SK-N-SH (cell line): ENCODE measurements at regions not wholly inside any gene's neighbourhood (a gene's known extent, or its start where the extent isn't known, plus 50 kb on each side); places are given as distances from the start of the nearest gene placed in this dataset.

ENCODE experiments used
- CTCF ChIA-PET: fragments of 300-600, 350-600 bp; formaldehyde crosslinking; extraction: SDS; loops from one replicate; lab custom pipeline; 2021; lab: Yijun Ruan, JAX
- POLR2A ChIA-PET: fragments of 350-600 bp; sonication (Branson Sonifier 250); formaldehyde crosslinking; extraction: SDS; loops from one replicate; lab custom pipeline; 2020; ENCODE audit warnings: antibody characterized with exemption, inconsistent platforms; lab: Yijun Ruan, JAX
- DNase-seq: peaks from one replicate; pipeline ENCODE4 v3.0.0; 2012
- H2AFZ ChIP-seq: fragments of 200-600 bp; sonication (generic); 2 replicates; pipeline ENCODE4 v1.8.1; 2016; ENCODE audit warnings: antibody characterized with exemption, mild to moderate bottlenecking, low read depth
- H3F3A ChIP-seq: fragments of 200-600 bp; sonication (generic); replicated peaks from 2 replicates; pipeline ENCODE3; 2016; ENCODE audit warnings: antibody characterized with exemption, mild to moderate bottlenecking; ENCODE audit not compliant: insufficient read depth
- H3K27ac ChIP-seq, 2 experiments: fragments of 200-500 bp in 1 of 2; fragments of 200-600 bp in 1 of 2; sonication (Bioruptor generic) in 1 of 2; sonication (generic), shearing (Covaris generic) in 1 of 2; 2 replicates each; pipeline versions ENCODE4 v1.5.1 to v1.6.1; 2014 to 2016; ENCODE audit warnings: low read depth in 2 of 2, inconsistent platforms in 1 of 2, low read length in 1 of 2, mild to moderate bottlenecking in 1 of 2, mixed read lengths in 1 of 2
- H3K27me3 ChIP-seq: fragments of 200-600 bp; sonication (generic), shearing (Covaris generic); 2 replicates; pipeline ENCODE4 v1.6.1; 2016; ENCODE audit warnings: mixed run types; ENCODE audit not compliant: insufficient read depth
- H3K36me3 ChIP-seq, 2 experiments: fragments of 200-500 bp in 1 of 2; fragments of 200-600 bp in 1 of 2; sonication (Bioruptor generic) in 1 of 2; sonication (generic) in 1 of 2; replicated peaks in 1 of 2; 2 replicates each; pipeline versions ENCODE3 to v1.5.1; 2014 to 2016; ENCODE audit warnings: low read length in 1 of 2, mild to moderate bottlenecking in 1 of 2; ENCODE audit not compliant: insufficient read depth in 2 of 2, control insufficient read depth in 1 of 2
- H3K4me1 ChIP-seq, 2 experiments: fragments of 200-500 bp in 1 of 2; fragments of 200-600 bp in 1 of 2; sonication (Bioruptor generic) in 1 of 2; sonication (generic), shearing (Covaris generic) in 1 of 2; 2 replicates each; pipeline versions ENCODE4 v1.5.1 to v1.6.1; 2014 to 2016; ENCODE audit warnings: low read depth in 1 of 2, low read length in 1 of 2, mixed run types in 1 of 2; ENCODE audit not compliant: insufficient read depth in 2 of 2, control insufficient read depth in 1 of 2
- H3K4me2 ChIP-seq: fragments of 200-600 bp; sonication (generic), shearing (Covaris generic); 2 replicates; pipeline ENCODE4 v1.6.1; 2017; ENCODE audit warnings: mixed run types
- H3K4me3 ChIP-seq, 2 experiments: fragments of 200-500 bp in 1 of 2; fragments of 200-600 bp in 1 of 2; sonication (Bioruptor generic) in 1 of 2; sonication (generic), shearing (Covaris generic) in 1 of 2; 2 replicates each; pipeline versions ENCODE4 v1.5.1 to v1.8.1; 2014 to 2016; ENCODE audit warnings: low read depth in 2 of 2, inconsistent platforms in 1 of 2, low read length in 1 of 2, mild to moderate bottlenecking in 1 of 2, mixed read lengths in 1 of 2, moderate library complexity in 1 of 2
- H3K79me2 ChIP-seq: fragments of 200-600 bp; sonication (generic); 2 replicates; pipeline ENCODE4 v1.8.1; 2017; ENCODE audit warnings: mild to moderate bottlenecking; ENCODE audit not compliant: insufficient read depth
- H3K9ac ChIP-seq: fragments of 200-600 bp; sonication (generic); 2 replicates; pipeline ENCODE4 v1.6.1; 2017; ENCODE audit warnings: mixed run types
- H3K9me2 ChIP-seq: fragments of 200-600 bp; sonication (generic); 2 replicates; pipeline ENCODE4 v1.6.1; 2017; ENCODE audit warnings: mixed run types
- H3K9me3 ChIP-seq: fragments of 200-600 bp; sonication (generic); 2 replicates; pipeline ENCODE4 v1.6.1; 2017; ENCODE audit warnings: mixed run types, mild to moderate bottlenecking, moderate library complexity
- H4K20me1 ChIP-seq: fragments of 200-600 bp; sonication (generic); 2 replicates; pipeline ENCODE4 v1.6.1; 2017; ENCODE audit warnings: mild to moderate bottlenecking, mixed run types; ENCODE audit not compliant: insufficient read depth
- CHD2 ChIP-seq: fragments of 150-350 bp; IDR thresholded peaks from 2 replicates; pipeline ENCODE4 v1.6.1; 2018; ENCODE audit warnings: low read length; ENCODE audit not compliant: partially characterized antibody
- FOSL2 ChIP-seq: IDR thresholded peaks from 2 replicates; pipeline ENCODE4 v1.4.0; 2012; ENCODE audit warnings: low read depth, mild to moderate bottlenecking, moderate library complexity, borderline replicate concordance
- FOXJ3 ChIP-seq: sonication (generic); formaldehyde crosslinking; IDR thresholded peaks from 2 replicates; pipeline ENCODE4 v1.5.1; 2020; ENCODE audit warnings: mild to moderate bottlenecking, missing genetic modification reagents
- FOXM1 ChIP-seq: IDR thresholded peaks from 2 replicates; pipeline ENCODE4 v1.4.0; 2012; ENCODE audit warnings: low read depth, mild to moderate bottlenecking
- MAX ChIP-seq: IDR thresholded peaks from 2 replicates; pipeline ENCODE4 v1.4.0; 2012; ENCODE audit warnings: low read depth
- NRF1 ChIP-seq: IDR thresholded peaks from 2 replicates; pipeline ENCODE4 v1.6.1; 2012; ENCODE audit warnings: low read depth, mild to moderate bottlenecking, low read length
- RCOR1 ChIP-seq: fragments of 150-350 bp; IDR thresholded peaks from 2 replicates; pipeline ENCODE4 v1.6.1; 2017; ENCODE audit warnings: antibody characterized with exemption, low read length
- SMC3 ChIP-seq: IDR thresholded peaks from 2 replicates; pipeline ENCODE4 v1.6.1; 2012; ENCODE audit warnings: low read depth, low read length, improper control_type of control experiment
- TAF1 ChIP-seq: IDR thresholded peaks from 2 replicates; pipeline ENCODE4 v1.6.1; 2012; ENCODE audit warnings: low read depth, mild to moderate bottlenecking, low read length, moderate library complexity, borderline replicate concordance
- TCF12 ChIP-seq: IDR thresholded peaks from 2 replicates; pipeline ENCODE4 v1.4.0; 2012
- TEAD4 ChIP-seq: IDR thresholded peaks from 2 replicates; pipeline ENCODE4 v1.4.0; 2012; ENCODE audit warnings: mild to moderate bottlenecking, borderline replicate concordance; ENCODE audit not compliant: insufficient read depth
- USF1 ChIP-seq: IDR thresholded peaks from 2 replicates; pipeline ENCODE4 v1.4.0; 2012; ENCODE audit warnings: low read depth, borderline replicate concordance
- WGBS: methylation state at CpG from one replicate; pipeline ENCODE4 v1.1.6; 2017; ENCODE audit warnings: low lambda C conversion rate; 5-methylcytosine and 5-hydroxymethylcytosine counted together
- TF ChIP-seq, protein P1 (sequence below): IDR thresholded peaks from 2 replicates; pipeline ENCODE4 v1.4.0; 2012; ENCODE audit warnings: low read depth, borderline replicate concordance
- TF ChIP-seq, protein P2 (sequence below): IDR thresholded peaks from 2 replicates; pipeline ENCODE4; 2012
- TF ChIP-seq, protein P3 (sequence below): fragments of 150-350 bp; IDR thresholded peaks from 2 replicates; pipeline ENCODE4 v1.6.1; 2017; ENCODE audit warnings: antibody characterized with exemption, low read length, low read depth, borderline replicate concordance

GRCh38 chr10:130461631-130462030 is 325.4 kb downstream of the GLRX3 start:
- Histone ChIP-seq H3K9me3 (no peaks in the 10 kb centered on the region), H3K4me1 (no peaks in the 10 kb centered on the region)

More at GRCh38 chr10:130461631-130462030, 325.4 kb downstream of the GLRX3 start:
- no peak for DNase-seq
- no peaks in the 10 kb centered on the region for H4K20me1 ChIP-seq
- H3F3A ChIP-seq, result no peaks in the 10 kb centered on the region
- H3K9me2 ChIP-seq, result no peaks in the 10 kb centered on the region
- WGBS, result 23% methylated on average over 6 of the region's 6 CpGs
- CTCF ChIA-PET, result interaction anchor here (1.1 kb wide), 1 partner anchor 12 kb away, joined by 3 read pairs; no protein-coding TSS in a partner anchor
- H3K36me3 ChIP-seq, result no peaks in the 10 kb centered on the region
- POLR2A ChIA-PET, result no interaction called here
- H3K79me2 ChIP-seq, result no peaks in the 10 kb centered on the region
- H3K4me3 ChIP-seq, result no peak overlapping the region
- H3K27me3 ChIP-seq, result no peaks in the 10 kb centered on the region
- TF ChIP-seq TAF1, result no peak
- TF ChIP-seq FOXM1, result no peak
- no peak for TF ChIP-seq FOSL2
- TF ChIP-seq RCOR1, result no peak
- TF ChIP-seq, protein P1, sequence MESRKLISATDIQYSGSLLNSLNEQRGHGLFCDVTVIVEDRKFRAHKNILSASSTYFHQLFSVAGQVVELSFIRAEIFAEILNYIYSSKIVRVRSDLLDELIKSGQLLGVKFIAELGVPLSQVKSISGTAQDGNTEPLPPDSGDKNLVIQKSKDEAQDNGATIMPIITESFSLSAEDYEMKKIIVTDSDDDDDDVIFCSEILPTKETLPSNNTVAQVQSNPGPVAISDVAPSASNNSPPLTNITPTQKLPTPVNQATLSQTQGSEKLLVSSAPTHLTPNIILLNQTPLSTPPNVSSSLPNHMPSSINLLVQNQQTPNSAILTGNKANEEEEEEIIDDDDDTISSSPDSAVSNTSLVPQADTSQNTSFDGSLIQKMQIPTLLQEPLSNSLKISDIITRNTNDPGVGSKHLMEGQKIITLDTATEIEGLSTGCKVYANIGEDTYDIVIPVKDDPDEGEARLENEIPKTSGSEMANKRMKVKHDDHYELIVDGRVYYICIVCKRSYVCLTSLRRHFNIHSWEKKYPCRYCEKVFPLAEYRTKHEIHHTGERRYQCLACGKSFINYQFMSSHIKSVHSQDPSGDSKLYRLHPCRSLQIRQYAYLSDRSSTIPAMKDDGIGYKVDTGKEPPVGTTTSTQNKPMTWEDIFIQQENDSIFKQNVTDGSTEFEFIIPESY, result no peak
- no peak for TF ChIP-seq TEAD4
- TF ChIP-seq CHD2, result no peak
- TF ChIP-seq TCF12, result no peak
- no peak for TF ChIP-seq USF1
- no peak for TF ChIP-seq SMC3
- TF ChIP-seq NRF1, result no peak
- no peak for TF ChIP-seq FOXJ3
- TF ChIP-seq, protein P2, sequence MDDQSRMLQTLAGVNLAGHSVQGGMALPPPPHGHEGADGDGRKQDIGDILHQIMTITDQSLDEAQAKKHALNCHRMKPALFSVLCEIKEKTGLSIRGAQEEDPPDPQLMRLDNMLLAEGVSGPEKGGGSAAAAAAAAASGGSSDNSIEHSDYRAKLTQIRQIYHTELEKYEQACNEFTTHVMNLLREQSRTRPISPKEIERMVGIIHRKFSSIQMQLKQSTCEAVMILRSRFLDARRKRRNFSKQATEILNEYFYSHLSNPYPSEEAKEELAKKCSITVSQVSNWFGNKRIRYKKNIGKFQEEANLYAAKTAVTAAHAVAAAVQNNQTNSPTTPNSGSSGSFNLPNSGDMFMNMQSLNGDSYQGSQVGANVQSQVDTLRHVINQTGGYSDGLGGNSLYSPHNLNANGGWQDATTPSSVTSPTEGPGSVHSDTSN, result no peak
- TF ChIP-seq MAX, result no peak
- TF ChIP-seq, protein P3, sequence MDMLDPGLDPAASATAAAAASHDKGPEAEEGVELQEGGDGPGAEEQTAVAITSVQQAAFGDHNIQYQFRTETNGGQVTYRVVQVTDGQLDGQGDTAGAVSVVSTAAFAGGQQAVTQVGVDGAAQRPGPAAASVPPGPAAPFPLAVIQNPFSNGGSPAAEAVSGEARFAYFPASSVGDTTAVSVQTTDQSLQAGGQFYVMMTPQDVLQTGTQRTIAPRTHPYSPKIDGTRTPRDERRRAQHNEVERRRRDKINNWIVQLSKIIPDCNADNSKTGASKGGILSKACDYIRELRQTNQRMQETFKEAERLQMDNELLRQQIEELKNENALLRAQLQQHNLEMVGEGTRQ, result no peak
- no peak overlapping the region for H3K27ac ChIP-seq
- no peak overlapping the region for H3K9ac ChIP-seq
- H2AFZ ChIP-seq, result no peak overlapping the region
- no peak overlapping the region for H3K4me2 ChIP-seq
